ENCODE measurements at regions not wholly inside any gene's neighbourhood (a gene's known extent, or its start where the extent isn't known, plus 50 kb on each side); places are given as distances from the start of the nearest gene placed in this dataset.

DNA sequence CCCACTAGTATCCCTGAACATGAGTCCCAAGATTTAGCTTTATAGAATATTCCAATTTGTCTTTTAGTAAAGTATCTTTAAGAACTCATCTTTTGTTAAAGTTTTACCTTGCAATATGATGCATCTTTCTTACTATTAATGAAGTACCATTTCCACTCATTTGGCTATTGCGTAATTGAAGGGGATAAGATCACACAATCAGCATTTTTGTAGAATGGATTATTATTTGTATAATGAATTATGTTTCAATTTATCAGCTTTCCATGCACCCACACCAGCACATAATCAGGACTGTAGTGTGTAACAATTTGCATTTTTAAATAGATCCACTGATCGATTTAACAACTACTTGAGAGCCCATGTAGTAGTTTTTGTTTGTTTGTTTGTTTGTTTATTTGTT, 1364.9 kb upstream of the IGFBP7 start:
- TF ChIP-seq, protein P1, sequence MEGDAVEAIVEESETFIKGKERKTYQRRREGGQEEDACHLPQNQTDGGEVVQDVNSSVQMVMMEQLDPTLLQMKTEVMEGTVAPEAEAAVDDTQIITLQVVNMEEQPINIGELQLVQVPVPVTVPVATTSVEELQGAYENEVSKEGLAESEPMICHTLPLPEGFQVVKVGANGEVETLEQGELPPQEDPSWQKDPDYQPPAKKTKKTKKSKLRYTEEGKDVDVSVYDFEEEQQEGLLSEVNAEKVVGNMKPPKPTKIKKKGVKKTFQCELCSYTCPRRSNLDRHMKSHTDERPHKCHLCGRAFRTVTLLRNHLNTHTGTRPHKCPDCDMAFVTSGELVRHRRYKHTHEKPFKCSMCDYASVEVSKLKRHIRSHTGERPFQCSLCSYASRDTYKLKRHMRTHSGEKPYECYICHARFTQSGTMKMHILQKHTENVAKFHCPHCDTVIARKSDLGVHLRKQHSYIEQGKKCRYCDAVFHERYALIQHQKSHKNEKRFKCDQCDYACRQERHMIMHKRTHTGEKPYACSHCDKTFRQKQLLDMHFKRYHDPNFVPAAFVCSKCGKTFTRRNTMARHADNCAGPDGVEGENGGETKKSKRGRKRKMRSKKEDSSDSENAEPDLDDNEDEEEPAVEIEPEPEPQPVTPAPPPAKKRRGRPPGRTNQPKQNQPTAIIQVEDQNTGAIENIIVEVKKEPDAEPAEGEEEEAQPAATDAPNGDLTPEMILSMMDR (IDR thresholded peaks at IDR 0.05; ENCODE audit: poor library complexity, severe bottlenecking), result no peak
- no peak for TF ChIP-seq EZH2 (IDR thresholded peaks at IDR 0.05; ENCODE audit: borderline replicate concordance, insufficient read depth, low read length, poor library complexity, severe bottlenecking)
- no peak for TF ChIP-seq SMC3 (conservative IDR thresholded peaks at IDR 0.05; ENCODE audit: poor library complexity)
- no peak for TF ChIP-seq REST (IDR thresholded peaks at IDR 0.05; ENCODE audit: borderline replicate concordance)
